Loucy (cell line): ENCODE measurements at regions not wholly inside any gene's neighbourhood (a gene's known extent, or its start where the extent isn't known, plus 50 kb on each side); places are given as distances from the start of the nearest gene placed in this dataset.

ENCODE experiments used
- EZH2phosphoT487 ChIP-seq: fragments of 200-600 bp; IDR thresholded peaks from 2 replicates; pipeline ENCODE4 v1.6.1; 2018; ENCODE audit warnings: antibody characterized with exemption, mild to moderate bottlenecking, moderate library complexity, borderline replicate concordance
- TF ChIP-seq, protein P1 (sequence below): fragments of 200-600 bp; sonication (generic); conservative IDR thresholded peaks from 2 replicates; pipeline ENCODE4 v1.5.1; 2014; ENCODE audit warnings: mild to moderate bottlenecking, antibody characterized with exemption, low read length

DNA sequence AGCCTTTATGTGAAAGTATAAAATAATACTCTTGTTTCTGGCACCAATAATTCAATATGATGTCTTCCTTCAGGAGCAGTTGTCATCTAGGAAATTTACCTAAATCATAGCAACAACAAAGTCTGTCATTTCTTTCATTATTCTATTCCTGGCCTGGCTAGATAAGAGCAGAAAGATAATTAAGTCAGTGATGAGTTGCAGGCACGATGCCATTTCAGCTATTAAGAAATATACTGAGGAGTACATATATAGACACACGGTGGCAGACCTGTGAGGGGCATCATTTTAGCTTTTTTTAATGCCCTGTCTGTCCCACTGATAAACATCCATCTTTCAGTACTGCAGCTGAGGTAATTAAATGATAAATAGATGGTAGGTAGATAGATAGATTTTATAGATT lies 756.1 kb upstream of the EPHA7 start:
- TF ChIP-seq, protein P1, sequence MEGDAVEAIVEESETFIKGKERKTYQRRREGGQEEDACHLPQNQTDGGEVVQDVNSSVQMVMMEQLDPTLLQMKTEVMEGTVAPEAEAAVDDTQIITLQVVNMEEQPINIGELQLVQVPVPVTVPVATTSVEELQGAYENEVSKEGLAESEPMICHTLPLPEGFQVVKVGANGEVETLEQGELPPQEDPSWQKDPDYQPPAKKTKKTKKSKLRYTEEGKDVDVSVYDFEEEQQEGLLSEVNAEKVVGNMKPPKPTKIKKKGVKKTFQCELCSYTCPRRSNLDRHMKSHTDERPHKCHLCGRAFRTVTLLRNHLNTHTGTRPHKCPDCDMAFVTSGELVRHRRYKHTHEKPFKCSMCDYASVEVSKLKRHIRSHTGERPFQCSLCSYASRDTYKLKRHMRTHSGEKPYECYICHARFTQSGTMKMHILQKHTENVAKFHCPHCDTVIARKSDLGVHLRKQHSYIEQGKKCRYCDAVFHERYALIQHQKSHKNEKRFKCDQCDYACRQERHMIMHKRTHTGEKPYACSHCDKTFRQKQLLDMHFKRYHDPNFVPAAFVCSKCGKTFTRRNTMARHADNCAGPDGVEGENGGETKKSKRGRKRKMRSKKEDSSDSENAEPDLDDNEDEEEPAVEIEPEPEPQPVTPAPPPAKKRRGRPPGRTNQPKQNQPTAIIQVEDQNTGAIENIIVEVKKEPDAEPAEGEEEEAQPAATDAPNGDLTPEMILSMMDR: no peak
- TF ChIP-seq EZH2phosphoT487: no peak
